DOHH2 (cell line): ENCODE measurements at regions not wholly inside any gene's neighbourhood (a gene's known extent, or its start where the extent isn't known, plus 50 kb on each side); places are given as distances from the start of the nearest gene placed in this dataset.

Experiments
- EZH2phosphoT487 ChIP-seq: fragments of 200-600 bp; sonication (generic); IDR thresholded peaks from 2 replicates; pipeline ENCODE4 v1.6.1; 2017; ENCODE audit warnings: borderline replicate concordance, mild to moderate bottlenecking, antibody characterized with exemption, low read length, moderate library complexity, mixed read lengths
- TF ChIP-seq, protein P1 (sequence below): fragments of 200-600 bp; sonication (generic); IDR thresholded peaks from one replicate; pipeline ENCODE4 v1.5.1; 2014; ENCODE audit warnings: antibody characterized with exemption, mild to moderate bottlenecking, low read depth, low read length; ENCODE audit not compliant: poor library complexity, severe bottlenecking

DNA sequence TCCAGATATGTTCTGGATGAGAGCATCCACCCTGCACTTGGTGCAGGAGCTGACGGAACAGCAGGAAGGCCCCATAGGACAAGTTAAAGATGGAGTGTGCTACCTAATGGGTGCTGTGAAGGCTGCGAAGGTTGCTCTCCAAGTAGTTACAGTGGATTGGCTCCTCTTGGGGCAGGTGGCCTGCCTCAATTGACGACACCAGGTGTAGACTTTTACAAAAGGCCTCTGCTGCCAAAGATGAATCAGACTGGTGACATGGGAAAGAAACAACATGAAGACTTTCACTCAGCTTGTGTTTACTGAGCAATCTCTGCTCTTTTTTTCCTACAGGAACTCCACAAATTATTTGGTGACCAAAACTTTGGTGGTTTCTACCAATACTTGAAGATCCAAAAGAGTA, 437.7 kb downstream of the PLCL1 start:
- TF ChIP-seq, protein P1, sequence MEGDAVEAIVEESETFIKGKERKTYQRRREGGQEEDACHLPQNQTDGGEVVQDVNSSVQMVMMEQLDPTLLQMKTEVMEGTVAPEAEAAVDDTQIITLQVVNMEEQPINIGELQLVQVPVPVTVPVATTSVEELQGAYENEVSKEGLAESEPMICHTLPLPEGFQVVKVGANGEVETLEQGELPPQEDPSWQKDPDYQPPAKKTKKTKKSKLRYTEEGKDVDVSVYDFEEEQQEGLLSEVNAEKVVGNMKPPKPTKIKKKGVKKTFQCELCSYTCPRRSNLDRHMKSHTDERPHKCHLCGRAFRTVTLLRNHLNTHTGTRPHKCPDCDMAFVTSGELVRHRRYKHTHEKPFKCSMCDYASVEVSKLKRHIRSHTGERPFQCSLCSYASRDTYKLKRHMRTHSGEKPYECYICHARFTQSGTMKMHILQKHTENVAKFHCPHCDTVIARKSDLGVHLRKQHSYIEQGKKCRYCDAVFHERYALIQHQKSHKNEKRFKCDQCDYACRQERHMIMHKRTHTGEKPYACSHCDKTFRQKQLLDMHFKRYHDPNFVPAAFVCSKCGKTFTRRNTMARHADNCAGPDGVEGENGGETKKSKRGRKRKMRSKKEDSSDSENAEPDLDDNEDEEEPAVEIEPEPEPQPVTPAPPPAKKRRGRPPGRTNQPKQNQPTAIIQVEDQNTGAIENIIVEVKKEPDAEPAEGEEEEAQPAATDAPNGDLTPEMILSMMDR, result no peak
- TF ChIP-seq EZH2phosphoT487, result no peak
